ENCODE measurements at regions not wholly inside any gene's neighbourhood (a gene's known extent, or its start where the extent isn't known, plus 50 kb on each side); places are given as distances from the start of the nearest gene placed in this dataset.

DNA sequence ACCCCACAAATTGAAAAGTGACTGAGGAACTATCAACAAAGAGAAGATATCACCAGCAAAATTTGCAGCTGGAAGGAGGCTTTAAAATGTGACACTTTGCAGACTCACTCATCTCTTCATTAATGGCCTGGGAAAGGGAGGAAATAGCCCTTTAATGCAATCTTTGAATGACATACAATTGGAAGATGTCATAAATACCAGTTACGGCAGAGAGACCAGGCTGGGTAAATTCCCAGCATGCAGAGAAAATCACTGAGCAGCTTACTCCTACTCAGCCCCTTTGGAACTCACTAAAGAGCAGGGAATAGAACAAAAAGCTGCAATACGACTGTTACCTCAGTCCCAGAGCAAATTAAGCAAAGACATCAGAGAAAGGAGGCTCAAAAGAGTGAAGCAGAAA lies 238.9 kb downstream of the HS3ST1 start:
- peaks cover 64% of the 10 kb centered on the region for H3K9me3 Mint-ChIP-seq
- H3K27ac Mint-ChIP-seq = no peak overlapping the region
- peaks cover 40% of the 10 kb centered on the region for H3K36me3 Mint-ChIP-seq
- no peaks in the 10 kb centered on the region; the same call in 1 of the 2 replicates for H3K27me3 Mint-ChIP-seq (ENCODE audit: low read depth)
- TF ChIP-seq TP53 (CRISPR knock-in tag; IDR thresholded peaks at IDR 0.05) (no peak), RELA (CRISPR knock-in tag; IDR thresholded peaks at IDR 0.05; ENCODE audit: borderline replicate concordance) (no peak), HMGA2 (CRISPR knock-in tag; IDR thresholded peaks at IDR 0.05) (no peak), RORB (CRISPR knock-in tag; IDR thresholded peaks at IDR 0.05) (no peak), ARID4B (CRISPR knock-in tag; IDR thresholded peaks at IDR 0.05; ENCODE audit: borderline replicate concordance) (no peak)
- TF ChIP-seq, protein P1, sequence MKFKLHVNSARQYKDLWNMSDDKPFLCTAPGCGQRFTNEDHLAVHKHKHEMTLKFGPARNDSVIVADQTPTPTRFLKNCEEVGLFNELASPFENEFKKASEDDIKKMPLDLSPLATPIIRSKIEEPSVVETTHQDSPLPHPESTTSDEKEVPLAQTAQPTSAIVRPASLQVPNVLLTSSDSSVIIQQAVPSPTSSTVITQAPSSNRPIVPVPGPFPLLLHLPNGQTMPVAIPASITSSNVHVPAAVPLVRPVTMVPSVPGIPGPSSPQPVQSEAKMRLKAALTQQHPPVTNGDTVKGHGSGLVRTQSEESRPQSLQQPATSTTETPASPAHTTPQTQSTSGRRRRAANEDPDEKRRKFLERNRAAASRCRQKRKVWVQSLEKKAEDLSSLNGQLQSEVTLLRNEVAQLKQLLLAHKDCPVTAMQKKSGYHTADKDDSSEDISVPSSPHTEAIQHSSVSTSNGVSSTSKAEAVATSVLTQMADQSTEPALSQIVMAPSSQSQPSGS (CRISPR knock-in tag; IDR thresholded peaks at IDR 0.05; ENCODE audit: borderline replicate concordance, low read depth) = no peak
- ATAC-seq (no peak), DNase-seq (ENCODE audit: low spot score) (no peak)
- CTCF ChIA-PET = no interaction called here
- H3K4me1 Mint-ChIP-seq = no peaks in the 10 kb centered on the region
- no peak overlapping the region for H3K4me3 Mint-ChIP-seq
- POLR2A ChIA-PET = no interaction called here

DNA sequence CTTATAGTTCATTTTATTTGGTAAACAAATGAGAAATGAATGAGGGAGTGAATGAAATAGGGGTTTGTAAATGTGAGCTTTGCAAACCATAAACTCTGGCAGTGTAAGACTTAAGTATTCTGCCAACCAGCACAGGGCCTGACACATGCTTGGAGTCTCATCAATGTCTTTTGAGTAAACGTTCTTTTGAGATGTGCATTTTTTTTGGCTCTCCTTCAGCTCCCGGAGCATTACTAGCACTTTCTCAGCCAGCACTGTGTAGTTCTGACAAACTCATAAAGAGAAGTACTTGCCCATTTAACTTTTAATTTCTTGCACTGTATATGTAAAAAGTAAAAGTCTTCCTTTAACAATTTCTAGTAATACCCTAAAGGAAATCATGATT lies 245.3 kb downstream of the HS3ST1 start:
- DNase-seq (ENCODE audit: low spot score) = no peak
- Mint-ChIP-seq H3K27ac (no peak overlapping the region), H3K9me3 (peaks cover 72% of the 10 kb centered on the region), H3K4me3 (no peak overlapping the region), H3K27me3 (ENCODE audit: low read depth) (no peaks in the 10 kb centered on the region), H3K36me3 (peaks cover 38% of the 10 kb centered on the region), H3K4me1 (no peaks in the 10 kb centered on the region)
- POLR2A ChIA-PET = no interaction called here
- CTCF ChIA-PET = no interaction called here
- no peak for ATAC-seq
- TF ChIP-seq NR1H2 (CRISPR knock-in tag; IDR thresholded peaks at IDR 0.05) (no peak), KAT7 (CRISPR knock-in tag; IDR thresholded peaks at IDR 0.05; ENCODE audit: borderline replicate concordance) (no peak), MLX (CRISPR knock-in tag; IDR thresholded peaks at IDR 0.05) (no peak), SMAD4 (CRISPR knock-in tag; IDR thresholded peaks at IDR 0.05) (no peak), CREB1 (CRISPR knock-in tag; IDR thresholded peaks at IDR 0.05) (no peak)
- TF ChIP-seq, protein P2, sequence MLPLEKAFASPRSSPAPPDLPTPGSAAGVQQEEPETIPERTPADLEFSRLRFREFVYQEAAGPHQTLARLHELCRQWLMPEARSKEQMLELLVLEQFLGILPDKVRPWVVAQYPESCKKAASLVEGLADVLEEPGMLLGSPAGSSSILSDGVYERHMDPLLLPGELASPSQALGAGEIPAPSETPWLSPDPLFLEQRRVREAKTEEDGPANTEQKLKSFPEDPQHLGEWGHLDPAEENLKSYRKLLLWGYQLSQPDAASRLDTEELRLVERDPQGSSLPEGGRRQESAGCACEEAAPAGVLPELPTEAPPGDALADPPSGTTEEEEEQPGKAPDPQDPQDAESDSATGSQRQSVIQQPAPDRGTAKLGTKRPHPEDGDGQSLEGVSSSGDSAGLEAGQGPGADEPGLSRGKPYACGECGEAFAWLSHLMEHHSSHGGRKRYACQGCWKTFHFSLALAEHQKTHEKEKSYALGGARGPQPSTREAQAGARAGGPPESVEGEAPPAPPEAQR (CRISPR knock-in tag; IDR thresholded peaks at IDR 0.05) = no peak
- TF ChIP-seq, protein P3, sequence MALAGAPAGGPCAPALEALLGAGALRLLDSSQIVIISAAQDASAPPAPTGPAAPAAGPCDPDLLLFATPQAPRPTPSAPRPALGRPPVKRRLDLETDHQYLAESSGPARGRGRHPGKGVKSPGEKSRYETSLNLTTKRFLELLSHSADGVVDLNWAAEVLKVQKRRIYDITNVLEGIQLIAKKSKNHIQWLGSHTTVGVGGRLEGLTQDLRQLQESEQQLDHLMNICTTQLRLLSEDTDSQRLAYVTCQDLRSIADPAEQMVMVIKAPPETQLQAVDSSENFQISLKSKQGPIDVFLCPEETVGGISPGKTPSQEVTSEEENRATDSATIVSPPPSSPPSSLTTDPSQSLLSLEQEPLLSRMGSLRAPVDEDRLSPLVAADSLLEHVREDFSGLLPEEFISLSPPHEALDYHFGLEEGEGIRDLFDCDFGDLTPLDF (CRISPR knock-in tag; IDR thresholded peaks at IDR 0.05) = no peak
- TF ChIP-seq, protein P4, sequence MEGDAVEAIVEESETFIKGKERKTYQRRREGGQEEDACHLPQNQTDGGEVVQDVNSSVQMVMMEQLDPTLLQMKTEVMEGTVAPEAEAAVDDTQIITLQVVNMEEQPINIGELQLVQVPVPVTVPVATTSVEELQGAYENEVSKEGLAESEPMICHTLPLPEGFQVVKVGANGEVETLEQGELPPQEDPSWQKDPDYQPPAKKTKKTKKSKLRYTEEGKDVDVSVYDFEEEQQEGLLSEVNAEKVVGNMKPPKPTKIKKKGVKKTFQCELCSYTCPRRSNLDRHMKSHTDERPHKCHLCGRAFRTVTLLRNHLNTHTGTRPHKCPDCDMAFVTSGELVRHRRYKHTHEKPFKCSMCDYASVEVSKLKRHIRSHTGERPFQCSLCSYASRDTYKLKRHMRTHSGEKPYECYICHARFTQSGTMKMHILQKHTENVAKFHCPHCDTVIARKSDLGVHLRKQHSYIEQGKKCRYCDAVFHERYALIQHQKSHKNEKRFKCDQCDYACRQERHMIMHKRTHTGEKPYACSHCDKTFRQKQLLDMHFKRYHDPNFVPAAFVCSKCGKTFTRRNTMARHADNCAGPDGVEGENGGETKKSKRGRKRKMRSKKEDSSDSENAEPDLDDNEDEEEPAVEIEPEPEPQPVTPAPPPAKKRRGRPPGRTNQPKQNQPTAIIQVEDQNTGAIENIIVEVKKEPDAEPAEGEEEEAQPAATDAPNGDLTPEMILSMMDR (IDR thresholded peaks at IDR 0.05) = no peak
- TF ChIP-seq, protein P5, sequence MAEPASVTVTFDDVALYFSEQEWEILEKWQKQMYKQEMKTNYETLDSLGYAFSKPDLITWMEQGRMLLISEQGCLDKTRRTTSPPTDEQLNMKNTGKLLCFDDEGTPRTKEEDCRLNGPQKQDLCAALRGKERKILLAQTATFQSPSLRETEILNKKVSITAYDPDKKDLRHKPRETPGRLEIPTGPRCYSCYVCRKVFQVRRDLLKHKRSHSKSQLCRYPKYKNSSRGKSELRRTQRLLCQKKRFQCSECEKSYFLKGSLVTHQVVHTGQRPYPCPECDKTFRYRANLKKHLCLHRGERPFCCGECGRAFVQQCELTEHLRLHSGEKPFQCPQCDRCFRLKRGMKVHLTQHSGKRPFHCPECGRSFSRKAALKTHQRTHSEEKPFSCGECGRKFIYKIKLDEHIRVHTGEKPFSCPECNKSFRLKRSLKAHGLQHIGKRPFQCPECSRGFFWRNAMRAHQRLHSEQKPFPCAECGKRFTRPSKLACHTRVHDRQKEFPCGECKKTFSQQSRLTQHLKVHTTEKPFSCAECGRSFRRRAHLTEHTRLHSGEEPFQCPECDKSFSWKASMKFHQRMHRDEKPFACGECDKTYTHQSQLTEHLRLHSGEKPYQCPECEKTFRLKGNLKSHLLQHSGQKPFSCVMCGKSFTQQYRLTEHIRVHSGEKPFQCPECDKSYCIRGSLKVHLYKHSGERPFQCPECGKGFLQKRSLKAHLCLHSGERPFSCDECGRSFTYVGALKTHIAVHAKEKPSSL (CRISPR knock-in tag; conservative IDR thresholded peaks at IDR 0.05) = no peak
